Upper lobe of left lung (tissue), 4 donors: ENCODE measurements at regions not wholly inside any gene's neighbourhood (a gene's known extent, or its start where the extent isn't known, plus 50 kb on each side); places are given as distances from the start of the nearest gene placed in this dataset.

Experiments
- EP300 ChIP-seq, 4 donors: sonication (generic); formaldehyde crosslinking; IDR thresholded peaks; one replicate each; pipeline ENCODE4 v1.5.1; 2017; ENCODE audit warnings: antibody characterized with exemption in 4 of 4, control low read depth in 2 of 4
- POLR2A ChIP-seq, 4 donors: fragments of 450-650 bp; IDR thresholded peaks; one replicate each; pipeline ENCODE4 v1.5.1; 2016 to 2017; ENCODE audit warnings: antibody characterized with exemption in 4 of 4, mild to moderate bottlenecking in 2 of 4
- POLR2AphosphoS5 ChIP-seq, 2 donors: sonication (generic); formaldehyde crosslinking; IDR thresholded peaks; one replicate each; pipeline ENCODE4 v1.5.1; 2017; ENCODE audit warnings: antibody characterized with exemption in 2 of 2
- TF ChIP-seq, protein P1 (sequence below), 6 experiments: fragments of 450-650 bp in 4 of 6; fragments of 200-600 bp in 2 of 6; sonication (generic) in 2 of 6; IDR thresholded peaks; one replicate each; pipeline ENCODE4 v1.5.1; 2016 to 2019; ENCODE audit warnings: antibody characterized with exemption in 6 of 6

- TF ChIP-seq, protein P1, sequence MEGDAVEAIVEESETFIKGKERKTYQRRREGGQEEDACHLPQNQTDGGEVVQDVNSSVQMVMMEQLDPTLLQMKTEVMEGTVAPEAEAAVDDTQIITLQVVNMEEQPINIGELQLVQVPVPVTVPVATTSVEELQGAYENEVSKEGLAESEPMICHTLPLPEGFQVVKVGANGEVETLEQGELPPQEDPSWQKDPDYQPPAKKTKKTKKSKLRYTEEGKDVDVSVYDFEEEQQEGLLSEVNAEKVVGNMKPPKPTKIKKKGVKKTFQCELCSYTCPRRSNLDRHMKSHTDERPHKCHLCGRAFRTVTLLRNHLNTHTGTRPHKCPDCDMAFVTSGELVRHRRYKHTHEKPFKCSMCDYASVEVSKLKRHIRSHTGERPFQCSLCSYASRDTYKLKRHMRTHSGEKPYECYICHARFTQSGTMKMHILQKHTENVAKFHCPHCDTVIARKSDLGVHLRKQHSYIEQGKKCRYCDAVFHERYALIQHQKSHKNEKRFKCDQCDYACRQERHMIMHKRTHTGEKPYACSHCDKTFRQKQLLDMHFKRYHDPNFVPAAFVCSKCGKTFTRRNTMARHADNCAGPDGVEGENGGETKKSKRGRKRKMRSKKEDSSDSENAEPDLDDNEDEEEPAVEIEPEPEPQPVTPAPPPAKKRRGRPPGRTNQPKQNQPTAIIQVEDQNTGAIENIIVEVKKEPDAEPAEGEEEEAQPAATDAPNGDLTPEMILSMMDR (IDR thresholded peaks at IDR 0.05): no peak
- TF ChIP-seq POLR2AphosphoS5 (IDR thresholded peaks at IDR 0.05) (no peak), EP300 (IDR thresholded peaks at IDR 0.05) (no peak), POLR2A (IDR thresholded peaks at IDR 0.05) (no peak)
Measured at GRCh38 chr3:34862456-34862855, 776.9 kb upstream of the ARPP21 start.
